ENCODE measurements at regions not wholly inside any gene's neighbourhood (a gene's known extent, or its start where the extent isn't known, plus 50 kb on each side); places are given as distances from the start of the nearest gene placed in this dataset.

DNA sequence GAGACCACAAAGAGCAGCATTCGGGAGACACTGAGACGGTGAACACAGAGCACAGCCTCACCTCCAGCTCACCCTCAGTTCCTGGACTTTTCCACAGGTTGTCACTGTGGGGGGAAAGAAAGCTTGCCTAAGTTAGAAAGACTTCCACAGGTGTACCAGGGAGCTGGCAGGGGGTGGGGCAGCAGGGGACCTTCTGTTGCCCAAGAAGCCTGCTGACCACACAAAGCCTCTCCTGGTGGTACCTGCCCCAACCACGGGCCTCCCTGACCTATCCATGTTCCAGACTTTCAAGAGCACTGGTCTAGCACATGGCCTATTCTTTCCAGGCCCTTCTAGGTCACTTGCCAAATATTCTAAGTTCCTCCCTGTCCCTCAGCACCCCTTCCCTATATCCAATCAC lies 550.8 kb downstream of the BNC2 start:
- Histone ChIP-seq H3K4me2 (ENCODE audit: insufficient read depth, insufficient read length, low read length) (no peak overlapping the region), H2BK120ac (ENCODE audit: low read depth, low read length, poor library complexity, severe bottlenecking) (no peak overlapping the region), H2AK5ac (ENCODE audit: insufficient read length, low read length) (no peak overlapping the region), H3K9ac (ENCODE audit: extremely low read depth, insufficient read length, low read length) (no peak overlapping the region), H3K23ac (ENCODE audit: insufficient read length, low read depth, low read length) (no peak overlapping the region), H3K4me1 (ENCODE audit: insufficient read depth, low read length) (no peaks in the 10 kb centered on the region), H3T11ph (ENCODE audit: low read length) (no peak overlapping the region), H2BK15ac (ENCODE audit: low read depth, low read length) (no peak overlapping the region), H3K79me2 (ENCODE audit: insufficient read depth, low read length) (no peaks in the 10 kb centered on the region), H2BK20ac (ENCODE audit: low read depth, low read length, poor library complexity, severe bottlenecking) (no peak overlapping the region), H2AFZ (ENCODE audit: low read length) (no peak overlapping the region), H3K4ac (ENCODE audit: low read depth, low read length) (no peak overlapping the region), H3K14ac (ENCODE audit: insufficient read depth, low read length) (no peak overlapping the region), H4K5ac (ENCODE audit: insufficient read length, low read depth, low read length) (no peak overlapping the region), H2BK5ac (ENCODE audit: insufficient read length, low read length) (no peak overlapping the region), H2BK12ac (ENCODE audit: insufficient read length, low read depth, low read length) (no peak overlapping the region), H3K27me3 (ENCODE audit: insufficient read depth, low read length) (no peaks in the 10 kb centered on the region), H3K27ac (ENCODE audit: insufficient read length, low read depth, low read length) (no peak overlapping the region), H3K9me3 (ENCODE audit: control insufficient read depth, low read depth, low read length) (no peaks in the 10 kb centered on the region), H3K18ac (ENCODE audit: insufficient read length, low read depth, low read length) (no peak overlapping the region), H4K8ac (replicated peaks; ENCODE audit: insufficient read length, low read depth, low read length) (no peak overlapping the region), H4K91ac (ENCODE audit: insufficient read length, low read depth, low read length) (no peak overlapping the region), H3K23me2 (ENCODE audit: insufficient read length, low read depth, low read length, poor library complexity, severe bottlenecking) (no peaks in the 10 kb centered on the region), H4K20me1 (ENCODE audit: control insufficient read depth, insufficient read depth, insufficient read length) (no peaks in the 10 kb centered on the region), H3K79me1 (ENCODE audit: insufficient read depth, low read depth, low read length, poor library complexity, severe bottlenecking) (no peaks in the 10 kb centered on the region), H3K56ac (ENCODE audit: insufficient read length, low read depth, low read length) (no peak overlapping the region)
- Mint-ChIP-seq H3K27ac (no peak overlapping the region), H3K4me3 (no peak overlapping the region), H3K36me3 (ENCODE audit: insufficient read depth in 1 of 3, low read depth in 3 of 3) (peaks cover 0 to 2% (median 0%) of the 10 kb centered on the region in 3 experiments; a peak in 2 of 7 replicates), H3K4me1 (peaks cover 0 to 11% of the 10 kb centered on the region in 2 experiments; a peak in 2 of 4 replicates), H3K9me3 (peaks cover 0 to 2% of the 10 kb centered on the region in 2 experiments; a peak in 2 of 5 replicates), H3K27me3 (ENCODE audit: low read depth) (no peaks in the 10 kb centered on the region; the same call in 1 of the 2 replicates)
- peak; percentile 6 for DNase-seq
- TF ChIP-seq, protein P1, sequence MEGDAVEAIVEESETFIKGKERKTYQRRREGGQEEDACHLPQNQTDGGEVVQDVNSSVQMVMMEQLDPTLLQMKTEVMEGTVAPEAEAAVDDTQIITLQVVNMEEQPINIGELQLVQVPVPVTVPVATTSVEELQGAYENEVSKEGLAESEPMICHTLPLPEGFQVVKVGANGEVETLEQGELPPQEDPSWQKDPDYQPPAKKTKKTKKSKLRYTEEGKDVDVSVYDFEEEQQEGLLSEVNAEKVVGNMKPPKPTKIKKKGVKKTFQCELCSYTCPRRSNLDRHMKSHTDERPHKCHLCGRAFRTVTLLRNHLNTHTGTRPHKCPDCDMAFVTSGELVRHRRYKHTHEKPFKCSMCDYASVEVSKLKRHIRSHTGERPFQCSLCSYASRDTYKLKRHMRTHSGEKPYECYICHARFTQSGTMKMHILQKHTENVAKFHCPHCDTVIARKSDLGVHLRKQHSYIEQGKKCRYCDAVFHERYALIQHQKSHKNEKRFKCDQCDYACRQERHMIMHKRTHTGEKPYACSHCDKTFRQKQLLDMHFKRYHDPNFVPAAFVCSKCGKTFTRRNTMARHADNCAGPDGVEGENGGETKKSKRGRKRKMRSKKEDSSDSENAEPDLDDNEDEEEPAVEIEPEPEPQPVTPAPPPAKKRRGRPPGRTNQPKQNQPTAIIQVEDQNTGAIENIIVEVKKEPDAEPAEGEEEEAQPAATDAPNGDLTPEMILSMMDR (conservative IDR thresholded peaks at IDR 0.05), result no peak
- WGBS (ENCODE audit: extremely low coverage, insufficient read length, low lambda C conversion rate), result no CpG with 5 or more reads among the region's 3 CpGs
